IPS DF 6.9 (cell line): ENCODE measurements at regions not wholly inside any gene's neighbourhood (a gene's known extent, or its start where the extent isn't known, plus 50 kb on each side); places are given as distances from the start of the nearest gene placed in this dataset.

Experiments
- DNase-seq: peaks from one replicate; pipeline ENCODE4 v3.0.0-alpha.2; 2013; ENCODE audit warnings: low read depth, low spot score
- H3K27ac ChIP-seq: one replicate; pipeline ENCODE4 v1.5.1; 2013; ENCODE audit warnings: low read length, control low read depth
- H3K27me3 ChIP-seq: 2 replicates; pipeline ENCODE4 v1.6.1; 2013; ENCODE audit warnings: mild to moderate bottlenecking, low read length; ENCODE audit not compliant: control insufficient read depth, insufficient read depth
- H3K36me3 ChIP-seq: 2 replicates; pipeline ENCODE4 v1.6.1; 2013; ENCODE audit warnings: low read length; ENCODE audit not compliant: control insufficient read depth, insufficient read depth
- H3K4me1 ChIP-seq: 2 replicates; pipeline ENCODE4 v1.6.1; 2013; ENCODE audit warnings: low read length; ENCODE audit not compliant: control insufficient read depth, insufficient read depth
- H3K4me3 ChIP-seq: 2 replicates; pipeline ENCODE4 v1.5.1; 2013; ENCODE audit warnings: mild to moderate bottlenecking, low read length
- H3K9me3 ChIP-seq: 2 replicates; pipeline ENCODE4 v1.6.1; 2013; ENCODE audit warnings: low read length, inconsistent platforms; ENCODE audit not compliant: control insufficient read depth, insufficient read depth
- WGBS: extraction: QIAGEN DNeasy Blood & Tissue Kit; methylation state at CpG from one replicate; pipeline ENCODE4 v1.1.7; 2013; ENCODE audit warnings: mixed read lengths, missing lambda C conversion rate; ENCODE audit not compliant: insufficient read length, insufficient coverage; 5-methylcytosine and 5-hydroxymethylcytosine counted together

- Histone ChIP-seq H3K36me3 (no peaks in the 10 kb centered on the region), H3K27ac (no peak overlapping the region), H3K4me1 (no peaks in the 10 kb centered on the region), H3K9me3 (peaks cover 4% of the 10 kb centered on the region), H3K27me3 (no peaks in the 10 kb centered on the region), H3K4me3 (no peak overlapping the region)
- WGBS = no CpG with 5 or more reads among the region's 3 CpGs
- DNase-seq = no peak
Measured at GRCh38 chr21:24729568-24729967, 877.7 kb downstream of the MRPL39 start.

GRCh38 chr21:24727803-24728440 is 879.4 kb downstream of the MRPL39 start:
- no peak for DNase-seq
- Histone ChIP-seq H3K4me3 (no peak overlapping the region), H3K27ac (no peak overlapping the region), H3K9me3 (no peaks in the 10 kb centered on the region; the same call in 1 of the 2 replicates), H3K4me1 (no peaks in the 10 kb centered on the region), H3K27me3 (no peaks in the 10 kb centered on the region), H3K36me3 (no peaks in the 10 kb centered on the region)
- WGBS = no CpG with 5 or more reads among the region's 4 CpGs

DNA sequence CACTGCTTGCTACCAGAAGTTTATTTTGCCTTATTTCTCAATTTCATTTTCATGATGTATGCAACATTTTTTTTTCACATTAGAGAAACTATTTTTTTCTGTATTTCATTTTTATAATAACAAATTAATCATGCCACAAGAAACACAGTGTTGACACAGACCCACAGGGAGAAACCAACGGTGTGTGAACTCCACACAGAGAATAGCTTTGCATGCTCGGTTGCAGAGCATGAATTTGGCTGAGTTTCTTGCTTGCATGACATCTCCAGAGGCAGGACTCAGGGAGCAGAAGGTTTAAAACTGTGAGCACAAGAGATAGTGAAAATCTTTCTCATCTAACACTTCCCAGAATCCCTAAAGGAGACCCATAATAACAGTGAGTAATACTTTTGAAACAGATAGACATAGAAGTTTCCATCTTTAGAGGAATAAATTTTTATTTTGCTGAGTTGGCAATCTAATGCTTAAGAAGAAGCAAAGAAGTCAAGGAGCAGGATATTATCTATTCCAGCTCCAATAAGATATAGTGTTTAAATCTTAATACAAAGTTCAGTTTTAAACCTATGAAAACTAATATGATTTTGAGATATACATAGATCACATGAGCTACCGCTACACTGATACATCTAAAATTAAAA is 890.9 kb downstream of the MRPL39 start:
- Histone ChIP-seq H3K36me3 (no peaks in the 10 kb centered on the region), H3K9me3 (peaks cover 2% of the 10 kb centered on the region), H3K4me1 (no peaks in the 10 kb centered on the region), H3K27me3 (no peaks in the 10 kb centered on the region), H3K4me3 (no peak overlapping the region), H3K27ac (no peak overlapping the region)
- no peak for DNase-seq
- no CpG with 5 or more reads among the region's 3 CpGs for WGBS

GRCh38 chr21:24714646-24715200 is 892.6 kb downstream of the MRPL39 start:
- no peak overlapping the region for H3K27ac ChIP-seq

GRCh38 chr21:24705201-24705600 is 902.1 kb downstream of the MRPL39 start:
- H3K27ac ChIP-seq = no peak overlapping the region
- no peak for DNase-seq
- H3K4me3 ChIP-seq = no peak overlapping the region
- H3K9me3 ChIP-seq = 0 out of 2 replicates have a peak, but pooled peaks cover 3% of the 10 kb centered on the region
- H3K36me3 ChIP-seq = no peaks in the 10 kb centered on the region
- no peaks in the 10 kb centered on the region for H3K4me1 ChIP-seq
- H3K27me3 ChIP-seq = no peaks in the 10 kb centered on the region
- no CpG with 5 or more reads among the region's 2 CpGs for WGBS

More at GRCh38 chr21:24714646-24715200, 892.6 kb downstream of the MRPL39 start:
- Histone ChIP-seq H3K4me1 (no peaks in the 10 kb centered on the region), H3K27me3 (no peaks in the 10 kb centered on the region), H3K9me3 (peaks cover 2% of the 10 kb centered on the region), H3K4me3 (no peak overlapping the region), H3K36me3 (no peaks in the 10 kb centered on the region)
- no CpG with 5 or more reads among the region's 2 CpGs for WGBS
- no peak for DNase-seq

DNA sequence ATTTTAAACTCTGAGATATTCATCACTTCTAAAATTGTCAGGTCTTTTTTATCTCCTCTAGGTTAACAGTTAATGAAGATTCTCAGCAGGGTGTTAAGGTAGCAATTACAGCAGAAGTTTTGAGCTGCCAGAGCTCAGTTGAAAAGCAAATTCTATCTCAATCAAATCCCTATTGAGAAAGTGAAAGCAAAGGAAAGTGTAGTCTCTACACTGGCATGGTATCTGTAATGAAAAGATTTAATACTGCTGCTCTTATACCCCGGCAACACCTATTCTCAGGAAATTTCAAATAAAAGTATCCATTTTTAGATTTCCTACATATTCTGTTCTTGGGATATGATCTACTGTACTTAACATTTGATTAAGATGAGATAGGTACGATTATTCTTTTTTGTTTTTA is 913.5 kb downstream of the MRPL39 start:
- Histone ChIP-seq H3K9me3 (no peaks in the 10 kb centered on the region), H3K36me3 (no peaks in the 10 kb centered on the region), H3K4me3 (no peak overlapping the region), H3K27ac (no peak overlapping the region), H3K4me1 (no peaks in the 10 kb centered on the region), H3K27me3 (no peaks in the 10 kb centered on the region)
- no CpG with 5 or more reads among the region's 2 CpGs for WGBS
- DNase-seq = no peak

- Histone ChIP-seq H3K4me1 (no peaks in the 10 kb centered on the region), H3K27me3 (no peaks in the 10 kb centered on the region), H3K4me3 (no peak overlapping the region), H3K36me3 (no peaks in the 10 kb centered on the region), H3K27ac (no peak overlapping the region), H3K9me3 (peaks cover 1% of the 10 kb centered on the region)
- DNase-seq = no peak
- no CpG with 5 or more reads among the region's 2 CpGs for WGBS
Measured at GRCh38 chr21:24681456-24681855, 925.8 kb downstream of the MRPL39 start.

GRCh38 chr21:24671901-24672300 is 935.4 kb downstream of the MRPL39 start:
- no CpG with 5 or more reads among the region's 1 CpG for WGBS
- Histone ChIP-seq H3K9me3 (peaks cover 5% of the 10 kb centered on the region), H3K27me3 (no peaks in the 10 kb centered on the region), H3K36me3 (no peaks in the 10 kb centered on the region), H3K4me1 (no peaks in the 10 kb centered on the region), H3K27ac (no peak overlapping the region), H3K4me3 (no peak overlapping the region)
- DNase-seq = no peak

- H3K4me3 ChIP-seq = no peak overlapping the region
- no peak for DNase-seq
- no peak overlapping the region for H3K27ac ChIP-seq
- no peaks in the 10 kb centered on the region for H3K36me3 ChIP-seq
- H3K4me1 ChIP-seq = no peaks in the 10 kb centered on the region
- H3K27me3 ChIP-seq = no peaks in the 10 kb centered on the region
- peaks cover 9% of the 10 kb centered on the region for H3K9me3 ChIP-seq
Measured at GRCh38 chr21:24658926-24659325, 948.4 kb downstream of the MRPL39 start.

- DNase-seq = no peak
- Histone ChIP-seq H3K27me3 (no peaks in the 10 kb centered on the region), H3K36me3 (no peaks in the 10 kb centered on the region), H3K4me3 (no peak overlapping the region), H3K27ac (no peak overlapping the region), H3K4me1 (no peaks in the 10 kb centered on the region), H3K9me3 (peaks cover 13% of the 10 kb centered on the region)
- no CpG with 5 or more reads among the region's 1 CpG for WGBS
Measured at GRCh38 chr21:24658026-24658425, 949.3 kb downstream of the MRPL39 start.

DNA sequence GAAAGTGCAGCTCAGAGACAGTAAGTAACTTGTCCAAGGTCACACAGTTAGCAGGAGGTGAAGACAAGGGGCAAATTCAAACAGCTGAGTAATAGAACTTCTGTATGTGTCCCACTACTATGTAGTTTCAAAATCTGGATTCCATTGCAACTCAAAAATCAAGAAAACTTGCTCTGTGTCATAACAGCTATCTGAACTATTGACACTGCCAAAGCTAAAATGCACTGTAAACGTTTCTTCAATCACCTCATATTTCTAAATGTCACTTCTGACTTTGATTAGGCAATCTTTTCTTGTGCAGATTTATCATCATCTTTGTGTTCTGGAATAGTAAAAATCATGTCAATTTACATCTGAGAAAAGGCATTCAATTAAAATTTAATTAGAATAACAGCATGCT is 957.6 kb downstream of the MRPL39 start:
- H3K4me3 ChIP-seq = no peak overlapping the region
- no CpG with 5 or more reads among the region's 1 CpG for WGBS
- no peak overlapping the region for H3K27ac ChIP-seq
- no peaks in the 10 kb centered on the region for H3K4me1 ChIP-seq
- peaks cover 7% of the 10 kb centered on the region for H3K9me3 ChIP-seq
- H3K36me3 ChIP-seq = no peaks in the 10 kb centered on the region
- DNase-seq = no peak
- no peaks in the 10 kb centered on the region for H3K27me3 ChIP-seq
